HG02884 (cell line): ENCODE measurements at regions not wholly inside any gene's neighbourhood (a gene's known extent, or its start where the extent isn't known, plus 50 kb on each side); places are given as distances from the start of the nearest gene placed in this dataset.
"Not testable (repeated sequence)": the region's sequence is repeated elsewhere in the genome, so short reads cannot be mapped to it uniquely, and the experiment has no call there.

Experiments
- ATAC-seq: cut with Tn5 transposase; IDR thresholded peaks from one replicate; pipeline ENCODE4 v1.9.1; 2021; ENCODE audit warnings: mild to moderate bottlenecking, moderate library complexity; ENCODE audit not compliant: unreplicated experiment

DNA sequence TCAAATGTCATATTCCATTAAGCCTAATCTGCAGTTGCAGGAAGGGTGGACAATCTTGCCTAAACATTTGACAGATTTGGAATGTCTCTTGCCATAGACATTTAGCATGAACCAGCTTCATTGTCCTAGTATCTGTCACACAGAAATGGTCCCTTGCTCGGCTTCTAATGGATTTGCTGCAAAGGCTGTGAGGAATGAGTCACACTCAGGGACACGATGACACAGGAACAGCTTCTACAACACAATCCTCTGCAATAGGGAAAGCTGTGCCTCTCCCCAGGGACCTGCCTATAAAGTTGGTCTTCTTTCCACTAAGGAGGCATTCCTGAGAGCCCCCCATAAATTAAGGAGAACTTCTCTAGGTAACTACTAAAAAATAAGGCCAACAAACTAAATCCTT lies 155.1 kb upstream of the L3MBTL4 start:
- ATAC-seq, result no peak

DNA sequence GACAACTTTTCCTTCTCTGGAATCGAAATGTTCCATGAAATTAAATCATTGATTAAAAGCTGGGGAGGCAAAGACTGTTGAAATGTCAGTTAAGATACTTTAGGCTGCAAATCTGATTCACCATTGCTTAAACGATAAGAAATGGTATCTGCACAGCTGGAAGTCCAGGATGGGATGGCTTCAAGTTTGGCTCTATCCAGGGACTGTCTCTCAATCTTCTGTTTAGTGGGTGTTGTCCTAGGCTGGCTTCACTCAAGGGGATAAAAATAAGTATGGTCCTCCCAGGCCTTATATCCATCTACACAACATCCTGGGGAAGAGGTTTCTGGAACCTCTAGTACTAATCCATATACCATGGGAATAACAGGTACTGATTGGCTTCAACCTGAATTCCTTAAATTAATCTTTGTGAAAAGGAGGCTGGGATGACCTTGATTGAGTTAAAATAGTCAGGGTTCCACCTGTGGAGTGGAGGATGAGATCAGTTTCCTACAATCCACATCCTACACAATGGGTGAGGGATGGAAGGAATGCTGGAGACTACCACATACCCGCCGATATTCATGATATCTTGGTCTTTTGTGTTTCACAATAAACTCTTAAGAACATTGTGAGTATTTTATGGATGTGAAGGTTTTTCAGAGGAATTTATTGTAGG lies 156.0 kb upstream of the L3MBTL4 start:
- no peak for ATAC-seq

DNA sequence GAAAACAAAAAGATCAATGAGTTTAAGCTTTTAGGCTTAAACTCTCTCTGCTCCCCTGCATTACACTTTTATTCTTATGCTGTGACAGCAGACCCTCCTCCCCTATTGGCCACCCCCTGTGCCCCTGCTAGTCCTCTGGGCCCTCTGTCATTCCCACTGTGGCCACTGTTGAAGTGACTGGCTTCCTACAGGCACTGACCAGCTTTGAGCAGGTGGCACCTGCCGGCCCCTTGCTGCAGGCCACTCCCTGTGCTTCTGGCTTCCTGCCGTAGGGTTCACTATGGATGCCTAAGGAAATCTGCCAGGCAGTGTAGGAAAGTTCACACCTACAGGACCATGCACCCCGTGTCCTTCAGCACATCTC lies 156.5 kb upstream of the L3MBTL4 start:
- no peak for ATAC-seq

DNA sequence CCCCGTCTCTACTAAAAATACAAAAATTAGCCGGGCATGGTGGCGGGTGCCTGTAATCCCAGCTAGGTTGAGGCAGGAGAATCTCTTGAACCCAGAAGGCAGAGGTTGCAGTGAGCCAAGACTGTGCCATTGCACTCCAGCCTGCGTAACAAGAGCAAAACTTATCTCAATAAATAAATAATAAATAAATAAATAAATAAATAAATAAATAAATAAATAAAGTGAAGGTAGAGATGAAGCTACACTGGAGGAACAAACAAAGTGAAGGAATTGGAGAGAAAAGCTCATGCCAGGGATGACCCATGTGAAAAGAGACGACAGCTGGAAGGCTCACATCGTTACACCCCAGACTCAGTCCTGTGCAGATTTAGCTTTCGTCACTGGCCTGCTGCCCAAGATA lies 157.3 kb upstream of the ARHGAP28 start:
- not testable (repeated sequence) for ATAC-seq

DNA sequence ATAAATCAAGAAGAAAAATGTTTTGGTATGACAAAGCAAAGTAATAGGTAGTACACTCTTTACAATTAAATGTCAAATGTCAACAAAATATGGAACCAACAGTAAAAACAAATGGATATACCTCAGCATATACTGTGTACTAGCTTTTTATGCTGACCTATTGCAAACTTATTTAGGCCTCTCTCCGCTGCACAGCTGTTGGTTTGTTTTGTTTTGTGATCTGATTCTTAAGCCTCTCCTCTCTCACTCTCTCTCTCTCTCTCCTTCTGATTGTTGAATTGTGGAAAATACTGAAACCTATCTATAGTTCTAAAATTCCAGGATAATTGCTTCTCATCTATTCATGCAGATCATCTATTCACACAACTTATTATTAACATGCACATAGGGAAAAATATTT lies 154.9 kb upstream of the ARHGAP28 start:
- no peak for ATAC-seq

DNA sequence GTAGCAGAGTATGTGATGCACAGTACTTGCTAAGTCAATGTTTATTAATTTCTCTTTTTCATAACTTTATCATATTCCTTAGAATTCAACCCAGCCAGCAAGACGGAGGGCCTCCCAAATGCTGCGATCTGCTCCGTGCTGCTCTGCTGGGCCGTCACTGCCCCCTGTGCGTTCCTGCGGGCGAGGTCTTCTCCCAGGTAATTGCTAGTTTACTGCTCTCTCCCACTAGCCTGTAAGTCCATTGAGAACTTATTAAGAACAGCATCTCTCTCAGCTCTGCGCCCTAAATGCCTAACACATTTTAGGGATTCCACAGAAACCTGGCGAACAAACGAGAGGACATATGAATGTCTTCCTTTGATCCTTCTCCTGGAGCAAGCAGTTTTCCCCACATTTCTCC lies 153.6 kb upstream of the ARHGAP28 start:
- ATAC-seq, result no peak

DNA sequence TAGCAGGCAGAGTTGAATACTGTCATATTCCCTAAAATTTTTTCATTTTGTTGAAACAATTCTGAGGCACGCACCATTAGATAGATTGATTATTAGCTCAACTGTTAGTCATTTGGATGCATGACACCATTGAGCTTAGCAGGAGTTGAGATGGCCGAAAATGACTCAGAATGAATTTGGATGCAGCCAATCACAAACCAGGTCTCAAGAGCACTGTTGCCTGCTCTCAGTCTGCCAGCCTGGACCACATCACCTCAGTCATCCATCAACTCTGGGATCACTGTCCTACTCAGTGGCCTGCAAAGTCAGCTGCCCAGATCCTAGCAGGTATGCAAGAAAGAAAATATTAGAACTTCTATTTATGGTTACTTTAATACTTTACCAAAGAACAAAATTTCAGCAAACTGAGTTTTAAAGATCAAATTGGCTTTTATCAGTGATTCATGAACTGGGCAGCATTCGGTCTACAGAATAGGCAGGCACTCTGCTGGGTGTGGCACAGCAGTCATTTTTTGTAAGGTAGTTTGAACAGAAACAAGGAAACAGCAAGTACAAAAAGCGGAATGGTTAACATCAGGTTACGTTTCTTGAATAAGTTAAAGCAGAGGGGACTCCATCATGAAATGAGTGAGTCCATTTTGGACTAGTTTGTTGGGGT lies 152.7 kb upstream of the ARHGAP28 start:
- no peak for ATAC-seq

DNA sequence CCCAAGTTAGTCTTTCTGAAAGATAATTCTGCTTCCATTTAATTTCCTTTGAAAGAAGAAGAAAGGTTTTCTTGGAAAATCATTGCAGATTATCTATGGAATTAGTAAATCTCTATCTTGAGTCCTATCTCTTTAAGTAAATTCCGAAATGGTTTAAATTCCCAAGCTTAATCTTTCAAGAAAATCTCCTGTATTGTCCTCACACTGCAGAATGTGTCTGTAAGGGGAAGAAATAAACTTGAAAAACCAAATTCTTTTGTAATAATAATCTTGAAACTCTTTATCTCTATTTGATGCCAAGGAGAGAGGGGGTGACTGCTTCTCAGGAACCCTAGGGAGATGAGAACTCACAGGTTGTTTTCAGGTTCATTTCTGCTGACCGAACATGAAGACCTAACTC lies 150.8 kb upstream of the ARHGAP28 start:
- ATAC-seq, result no peak

DNA sequence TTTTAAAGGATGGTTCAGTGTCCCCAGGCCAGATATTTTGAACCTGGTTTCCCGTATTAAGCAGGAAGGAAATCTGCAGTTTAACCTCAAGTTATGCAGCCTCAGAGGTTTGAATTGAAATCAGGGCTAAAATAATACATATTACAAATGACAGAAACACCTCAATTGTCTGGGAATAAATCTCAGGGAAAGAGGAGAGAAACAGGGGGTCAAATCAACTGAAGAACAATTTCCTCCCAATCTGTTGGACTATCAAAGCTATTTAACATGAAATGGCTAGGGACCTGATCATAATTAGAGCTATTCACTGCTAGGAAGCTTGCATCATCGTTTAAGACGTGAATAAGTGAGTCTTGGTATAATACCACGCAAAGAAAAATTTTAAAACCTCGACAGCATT lies 150.0 kb upstream of the ARHGAP28 start:
- ATAC-seq, result no peak

DNA sequence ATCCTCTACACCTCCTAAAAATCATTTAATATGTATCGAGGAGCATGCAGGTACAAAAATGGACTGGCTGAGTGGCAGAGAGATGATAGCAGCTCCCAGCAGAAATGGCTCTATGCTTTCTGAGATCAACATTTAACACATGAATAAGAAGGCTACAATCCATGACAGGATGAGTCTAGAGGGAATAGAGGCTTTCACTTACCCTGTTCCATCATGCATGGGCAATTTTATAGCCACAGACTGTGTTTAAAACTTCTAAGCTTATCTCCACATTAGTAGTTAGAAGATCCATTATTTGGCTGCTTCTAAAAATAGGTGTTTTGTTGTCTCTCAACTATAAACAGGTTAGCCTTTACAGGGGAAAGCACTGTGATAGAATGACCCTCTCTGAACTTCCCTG lies 149.1 kb upstream of the ARHGAP28 start:
- no peak for ATAC-seq

DNA sequence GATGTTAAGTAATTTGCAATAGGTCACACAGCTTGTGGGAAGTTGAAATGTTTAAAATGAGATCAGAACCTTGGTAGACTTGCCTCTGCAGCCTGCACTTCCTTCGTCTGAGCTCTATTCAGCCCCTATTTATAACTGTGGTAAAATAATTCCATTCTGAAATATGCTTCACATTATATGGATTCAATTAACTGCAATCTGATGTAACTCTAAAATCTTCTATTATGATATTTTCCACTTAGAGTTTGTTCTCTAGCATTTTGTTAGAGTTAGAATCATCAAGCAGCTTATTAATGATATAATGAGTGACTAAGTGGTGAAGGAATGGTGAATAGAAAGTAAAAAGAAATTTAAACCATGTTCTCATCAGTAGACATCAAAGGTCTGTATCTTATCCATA lies 139.6 kb upstream of the ARHGAP28 start:
- no peak for ATAC-seq

DNA sequence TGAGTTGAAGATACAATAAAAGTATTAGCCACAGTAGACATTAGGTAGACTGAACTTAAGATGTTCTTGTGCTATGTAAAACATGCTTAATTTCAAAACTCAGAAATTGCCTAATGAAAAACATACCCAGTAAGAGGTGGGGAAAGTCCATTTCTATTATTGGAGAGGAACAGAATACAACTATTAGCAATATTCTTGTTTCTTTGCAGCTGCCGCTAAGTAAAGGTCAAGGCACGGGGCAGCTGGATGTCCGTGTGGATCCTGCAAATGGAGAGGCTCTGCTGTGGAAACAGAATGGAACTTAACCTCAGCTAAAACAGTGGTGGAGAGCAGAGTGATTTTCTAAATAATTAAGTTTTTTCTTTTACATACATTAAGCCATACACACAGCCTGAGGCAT lies 139.2 kb upstream of the ARHGAP28 start:
- ATAC-seq, result no peak

DNA sequence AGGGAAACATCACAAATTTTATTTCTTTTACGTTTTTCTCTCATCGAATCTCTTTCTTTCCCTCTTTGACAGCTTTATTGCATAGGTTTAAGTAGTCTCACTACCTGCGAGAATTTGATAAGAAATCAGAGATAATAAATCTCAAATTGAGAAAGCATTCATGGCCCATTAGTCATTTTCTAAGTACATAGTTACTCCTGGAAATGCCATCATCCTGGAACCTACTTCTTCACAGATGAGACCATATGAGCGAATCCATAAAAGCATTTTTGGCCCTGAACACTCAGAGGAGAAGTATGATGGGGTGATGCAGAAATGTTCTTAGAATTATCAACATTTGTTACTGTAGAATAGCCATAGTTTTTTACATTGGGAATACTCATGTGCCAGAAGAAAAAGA lies 138.0 kb upstream of the ARHGAP28 start:
- ATAC-seq, result no peak

DNA sequence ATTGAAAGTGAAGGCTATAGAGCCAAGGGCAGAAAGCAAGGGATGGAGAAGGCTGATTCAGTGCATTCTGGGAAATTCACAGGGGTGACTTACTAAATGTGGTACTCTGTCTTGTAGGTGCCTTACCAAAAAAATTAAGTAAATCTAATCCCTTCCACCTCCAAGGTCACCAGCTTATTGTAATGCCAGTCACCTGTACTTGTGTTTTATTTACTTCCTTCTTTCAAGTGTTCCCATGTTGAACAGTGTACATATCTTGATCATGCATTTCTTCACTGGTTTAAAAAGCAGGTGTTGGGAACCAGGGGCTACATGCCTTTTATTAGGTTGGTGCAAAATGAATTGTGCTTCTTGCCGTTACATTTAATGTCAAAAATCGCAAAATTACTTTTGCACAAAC lies 137.0 kb upstream of the ARHGAP28 start:
- no peak for ATAC-seq

DNA sequence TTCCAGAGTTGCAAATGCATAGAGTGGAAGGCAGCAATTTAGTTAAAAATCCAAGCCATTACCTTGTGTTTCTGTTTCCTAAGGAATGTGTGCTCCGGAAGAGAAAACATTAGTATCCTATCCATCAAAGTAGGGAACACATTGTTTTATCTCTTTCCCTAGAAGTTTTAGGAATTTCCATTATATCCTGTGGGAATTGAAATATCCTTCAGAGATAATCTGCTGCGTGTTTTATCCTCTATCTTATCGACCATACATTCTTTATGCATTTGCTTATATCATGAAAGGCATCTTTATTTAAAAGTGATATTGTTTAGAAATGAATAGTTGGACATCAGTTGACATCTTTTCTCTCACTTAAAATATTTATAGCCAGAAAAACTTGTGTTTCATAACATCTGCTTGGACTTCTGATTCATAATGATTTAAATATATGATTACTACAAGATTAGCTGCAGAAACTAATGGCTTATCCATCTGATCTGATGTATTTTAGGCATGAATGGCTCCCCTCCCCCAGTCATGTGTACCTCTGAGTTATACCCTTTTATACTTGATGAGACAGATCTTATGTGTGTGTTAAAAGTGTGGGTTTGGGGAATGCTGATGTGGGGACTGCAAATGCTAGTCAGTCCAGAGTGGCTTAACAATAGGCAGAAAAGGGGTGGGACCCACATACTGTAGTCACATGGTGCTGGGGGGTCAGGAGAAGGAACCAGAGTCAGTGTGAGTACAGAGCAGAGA lies 136.2 kb upstream of the ARHGAP28 start:
- no peak for ATAC-seq

DNA sequence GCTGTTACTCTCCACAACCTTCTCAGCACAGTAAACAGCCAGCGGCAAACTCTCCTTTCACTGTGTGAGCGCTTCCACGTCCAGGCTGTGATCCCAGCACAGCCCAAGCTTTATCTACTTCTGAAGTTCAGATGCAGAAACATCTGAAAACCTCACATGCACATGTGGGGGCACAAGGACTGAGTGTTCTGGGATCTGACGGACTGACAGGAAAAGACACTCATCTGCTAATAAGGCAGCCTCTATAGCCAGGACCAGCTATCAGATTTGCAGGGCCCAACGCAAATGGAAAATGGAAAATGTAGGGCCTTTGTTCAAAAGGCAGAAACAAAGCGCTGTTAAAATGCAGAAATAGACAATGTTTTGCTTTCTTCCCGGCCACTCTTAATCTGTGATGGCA lies 133.8 kb upstream of the ARHGAP28 start:
- no peak for ATAC-seq

DNA sequence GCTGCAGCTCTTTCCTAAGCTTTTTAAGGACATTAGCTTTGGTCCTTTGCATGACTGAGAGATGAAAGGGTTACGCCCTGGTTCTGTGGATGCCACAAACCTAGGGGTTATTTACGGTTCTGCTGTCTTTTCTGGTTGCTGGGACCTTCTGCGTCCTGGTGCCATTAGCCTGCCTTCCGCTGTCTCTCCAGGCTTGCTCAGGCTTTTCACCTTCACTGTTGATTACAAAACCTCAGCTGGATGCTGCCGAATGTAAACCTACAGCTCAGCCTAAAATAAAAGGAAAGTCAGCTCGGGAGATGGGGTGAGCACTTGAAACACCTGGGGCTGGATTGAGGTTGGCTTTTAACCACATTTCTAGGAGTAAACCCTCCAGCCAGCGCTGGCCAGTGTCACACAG lies 130.9 kb upstream of the ARHGAP28 start:
- no peak for ATAC-seq

DNA sequence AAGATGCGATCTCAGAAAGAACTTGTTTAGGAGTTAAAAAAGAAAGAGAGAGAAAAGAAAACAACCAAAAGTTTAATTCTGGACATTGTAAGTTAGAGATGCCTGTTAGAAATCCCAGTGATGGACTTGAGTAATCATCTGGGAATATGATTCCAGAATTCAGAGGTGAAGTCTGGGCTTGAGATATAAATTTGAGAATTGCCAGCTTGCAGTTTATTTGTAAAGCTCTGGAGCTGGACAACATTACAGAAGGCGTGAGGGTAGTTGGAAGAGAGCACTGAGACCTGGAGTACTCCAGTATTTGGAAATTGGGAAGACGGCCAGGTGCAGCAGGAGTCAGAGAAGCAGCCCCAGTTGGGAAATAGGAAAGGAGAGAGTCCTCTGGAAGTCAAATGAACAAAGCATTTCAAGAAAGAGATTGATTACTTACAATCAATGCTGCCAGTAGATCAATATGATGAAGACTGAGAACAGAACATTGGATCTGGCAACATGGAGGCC lies 128.8 kb upstream of the ARHGAP28 start:
- ATAC-seq, result no peak

DNA sequence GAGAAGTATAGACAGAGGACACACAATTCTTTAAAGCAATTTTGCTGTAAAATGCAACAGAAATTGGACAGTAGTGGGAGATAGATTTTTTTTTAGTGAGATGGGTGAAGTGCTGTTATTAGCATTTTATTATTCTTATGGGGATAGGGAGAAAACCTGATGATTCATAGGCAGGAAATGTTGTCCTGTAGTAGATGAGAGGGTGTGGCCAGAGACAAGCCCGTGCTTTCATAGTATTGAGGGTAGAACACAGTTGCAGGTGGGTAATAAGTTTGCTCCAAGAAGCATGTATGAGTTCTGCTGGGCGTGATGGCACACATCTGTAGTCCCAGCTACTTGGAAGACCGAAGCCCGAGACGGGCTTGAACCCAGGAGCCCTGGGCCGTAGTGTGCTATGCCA lies 128.3 kb upstream of the ARHGAP28 start:
- ATAC-seq, result no peak

DNA sequence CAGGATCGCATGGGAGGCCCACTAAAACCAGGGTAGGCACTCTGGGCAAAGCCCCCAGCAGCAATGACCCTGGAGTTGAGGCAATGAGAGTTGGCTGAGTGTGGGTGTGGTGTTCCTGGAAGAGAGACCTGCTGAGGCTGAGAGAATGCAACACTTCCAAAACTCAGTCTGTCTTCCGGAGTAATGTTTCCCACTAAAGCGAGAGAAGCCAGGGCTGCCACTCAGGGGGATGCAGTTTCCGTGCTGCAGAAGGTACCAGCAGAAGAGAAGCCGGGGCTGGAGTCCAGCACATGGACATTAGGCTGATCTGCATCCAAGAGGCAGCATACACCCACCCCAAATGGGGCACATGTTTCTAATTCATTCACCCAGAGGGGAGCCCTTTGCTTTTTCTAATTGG lies 127.2 kb upstream of the ARHGAP28 start:
- ATAC-seq, result no peak

DNA sequence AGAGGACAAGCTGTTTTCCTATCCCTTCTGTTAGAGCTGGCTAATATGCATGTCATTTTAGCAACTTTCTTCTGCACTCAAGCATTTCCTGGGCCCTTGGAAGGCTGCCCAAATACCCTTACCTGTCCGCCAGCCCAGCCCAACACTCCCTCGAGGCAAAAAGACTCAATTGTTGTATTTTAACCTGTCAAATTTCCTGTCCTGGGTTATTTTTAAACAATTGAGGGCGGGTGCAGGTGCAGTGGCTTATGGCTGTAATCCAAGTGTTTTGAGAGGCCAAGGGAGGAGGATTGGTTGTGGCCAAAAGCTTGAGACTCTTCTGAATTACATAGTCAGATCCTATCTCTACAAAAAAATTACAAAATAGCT lies 125.0 kb upstream of the ARHGAP28 start:
- ATAC-seq, result no peak

DNA sequence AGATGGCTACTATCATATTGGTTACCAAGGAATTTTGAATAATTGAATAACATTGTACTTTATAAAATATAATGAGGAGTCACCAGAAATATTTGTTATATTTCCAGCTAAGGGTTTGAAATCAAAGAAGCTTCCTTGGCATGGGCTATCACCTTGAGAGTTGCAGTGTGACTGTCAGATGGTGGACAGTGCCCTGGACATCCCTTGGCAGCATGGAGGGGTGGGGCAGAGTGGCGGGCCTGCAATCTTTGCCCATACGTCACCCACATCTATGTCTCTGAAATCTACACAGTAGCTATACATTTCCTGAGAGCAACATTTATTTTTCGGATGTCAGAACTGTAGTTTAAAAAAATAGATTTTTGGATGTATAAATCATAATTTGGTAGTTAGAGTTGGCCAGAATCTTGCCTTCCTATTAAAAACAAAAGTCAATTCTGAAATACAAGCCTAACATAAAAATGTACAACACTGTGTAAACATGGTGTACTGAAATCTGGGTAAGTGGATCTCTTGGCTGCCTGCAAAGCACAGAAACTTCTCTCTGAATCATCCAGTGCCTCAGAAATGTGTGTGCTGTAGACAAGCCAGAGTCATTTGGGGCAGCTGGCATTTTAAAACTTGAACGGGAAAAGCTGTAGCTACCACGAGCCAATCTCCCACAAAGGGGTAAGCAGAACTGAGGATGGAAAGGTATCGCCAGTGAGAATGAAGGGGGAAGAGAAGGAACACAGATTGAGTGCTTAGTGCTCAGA lies 124.2 kb upstream of the ARHGAP28 start:
- ATAC-seq, result no peak
